Activated T-cell treated with anti-CD3 and anti-CD28 coated beads for 48 hours (primary cell): ENCODE measurements at regions not wholly inside any gene's neighbourhood (a gene's known extent, or its start where the extent isn't known, plus 50 kb on each side); places are given as distances from the start of the nearest gene placed in this dataset.

Source experiments
- DNase-seq: peaks from one replicate; pipeline ENCODE4 v3.0.0-alpha.2; 2020; ENCODE audit warnings: low read depth

DNA sequence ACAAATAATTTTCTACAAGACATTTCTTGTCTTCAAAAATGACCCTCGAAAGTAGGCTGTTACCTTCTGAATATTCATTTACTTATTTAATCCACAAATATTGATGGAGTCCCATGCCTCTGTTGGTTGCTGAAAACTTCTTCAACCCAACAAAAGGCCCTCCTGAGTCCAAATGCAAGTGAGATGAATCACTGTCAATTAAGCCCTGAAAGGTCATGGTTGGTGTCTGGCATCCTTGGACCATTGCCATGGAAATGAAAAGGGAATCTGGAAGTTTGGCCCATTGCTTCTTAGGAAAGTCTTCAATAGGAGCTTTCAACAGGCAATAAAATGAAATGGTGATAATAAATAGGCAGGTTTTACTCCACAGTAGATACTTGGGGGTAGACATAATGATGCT lies 364.7 kb upstream of the DYNLRB2 start:
- no peak for DNase-seq

GRCh38 chr16:80175011-80175410 lies 365.8 kb upstream of the DYNLRB2 start:
- DNase-seq, result no peak

- no peak for DNase-seq
These were observed 366.4 kb upstream of the DYNLRB2 start for GRCh38 chr16:80174416-80174815.

- no peak for DNase-seq
These were observed 369.0 kb upstream of the DYNLRB2 start for GRCh38 chr16:80171746-80172145.

DNA sequence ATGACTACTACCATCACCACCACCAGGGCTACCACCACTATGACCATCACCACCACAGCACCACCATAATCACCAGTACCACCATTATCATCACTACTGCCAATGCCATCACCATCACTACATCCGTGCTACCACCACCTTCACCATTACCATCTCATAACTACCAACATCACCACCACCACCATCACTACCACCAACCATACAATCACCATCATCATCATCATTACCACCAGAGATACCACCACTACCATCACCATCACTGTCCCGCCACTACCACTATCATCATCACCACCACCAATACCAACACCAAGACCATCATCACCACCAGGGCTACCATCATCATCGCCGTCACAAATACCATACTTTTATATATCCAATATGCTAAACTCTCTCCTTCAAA lies 369.6 kb upstream of the DYNLRB2 start:
- no peak for DNase-seq

DNA sequence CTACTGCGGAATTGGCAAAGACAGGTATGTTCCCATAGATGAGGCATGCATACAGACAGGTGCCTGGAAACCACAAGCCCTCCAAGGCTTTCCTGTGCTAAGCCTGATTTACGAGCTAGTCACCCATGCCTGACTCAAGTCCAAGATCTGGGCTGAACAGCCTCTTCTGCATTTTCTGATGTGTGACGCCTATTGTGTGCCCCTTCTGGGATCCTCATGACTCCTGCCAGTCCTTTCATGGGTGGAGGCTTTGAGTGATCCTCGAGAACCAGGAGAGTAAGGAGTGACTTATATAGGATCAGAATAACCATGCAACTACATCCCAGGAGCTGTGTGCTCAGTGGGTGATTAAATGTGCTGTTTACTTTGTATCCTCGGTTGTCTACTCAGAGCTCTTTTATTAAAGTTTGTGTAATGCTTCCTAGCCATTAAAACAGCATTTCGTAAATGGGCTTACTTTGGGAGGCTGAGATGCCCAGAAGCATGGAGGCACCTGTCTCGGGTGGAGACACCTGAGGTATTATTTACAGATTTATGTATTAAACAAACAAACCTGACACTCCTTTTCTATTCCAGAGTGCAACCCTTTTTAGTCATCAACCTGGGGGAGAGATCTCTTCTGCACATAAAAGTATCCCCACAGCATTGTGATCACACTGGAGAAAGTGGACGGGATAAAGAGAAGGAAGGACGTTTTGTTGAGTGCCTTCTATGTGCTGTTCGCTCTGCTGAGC lies 373.0 kb upstream of the DYNLRB2 start:
- DNase-seq, result no peak

DNA sequence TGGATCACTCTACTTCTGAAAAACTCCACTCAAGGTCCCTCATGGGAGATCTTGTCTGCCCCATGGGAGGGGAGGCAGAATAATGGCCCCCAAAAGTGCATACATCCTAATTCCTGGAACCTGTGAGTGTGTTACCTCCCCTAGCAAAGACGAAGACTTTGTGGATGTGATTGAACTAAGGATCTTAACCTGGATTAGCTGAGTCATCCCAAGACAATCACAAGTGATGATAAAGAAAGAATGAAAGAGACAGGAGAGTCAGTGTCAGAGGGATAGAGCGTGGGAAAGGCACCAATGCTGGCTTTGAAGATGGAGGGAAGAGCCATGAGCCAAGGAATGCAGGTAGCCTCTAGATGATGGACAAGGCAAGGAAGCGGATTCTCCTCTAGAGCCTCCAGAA lies 374.7 kb upstream of the DYNLRB2 start:
- no peak for DNase-seq

GRCh38 chr16:80164966-80165550 lies 375.7 kb upstream of the DYNLRB2 start:
- DNase-seq, result no peak

DNA sequence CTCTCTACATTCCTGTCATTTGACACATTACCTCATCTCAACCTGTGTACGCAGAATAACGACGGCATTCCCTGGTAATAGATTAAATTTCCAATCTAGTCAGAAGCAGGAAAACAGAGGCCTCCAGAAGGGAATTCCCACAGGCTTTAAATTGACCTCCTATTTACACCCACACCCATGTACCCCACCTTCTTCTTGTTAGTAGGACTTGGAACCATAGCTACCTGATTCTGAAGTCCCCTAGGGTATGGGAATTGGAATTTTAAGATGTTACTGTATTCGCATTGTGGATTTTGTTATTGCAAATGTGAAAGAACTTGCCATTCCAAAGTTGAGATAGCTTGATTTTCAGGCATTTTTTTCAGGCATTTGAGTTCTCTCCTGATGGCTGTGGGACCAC lies 377.5 kb upstream of the DYNLRB2 start:
- DNase-seq, result no peak

DNA sequence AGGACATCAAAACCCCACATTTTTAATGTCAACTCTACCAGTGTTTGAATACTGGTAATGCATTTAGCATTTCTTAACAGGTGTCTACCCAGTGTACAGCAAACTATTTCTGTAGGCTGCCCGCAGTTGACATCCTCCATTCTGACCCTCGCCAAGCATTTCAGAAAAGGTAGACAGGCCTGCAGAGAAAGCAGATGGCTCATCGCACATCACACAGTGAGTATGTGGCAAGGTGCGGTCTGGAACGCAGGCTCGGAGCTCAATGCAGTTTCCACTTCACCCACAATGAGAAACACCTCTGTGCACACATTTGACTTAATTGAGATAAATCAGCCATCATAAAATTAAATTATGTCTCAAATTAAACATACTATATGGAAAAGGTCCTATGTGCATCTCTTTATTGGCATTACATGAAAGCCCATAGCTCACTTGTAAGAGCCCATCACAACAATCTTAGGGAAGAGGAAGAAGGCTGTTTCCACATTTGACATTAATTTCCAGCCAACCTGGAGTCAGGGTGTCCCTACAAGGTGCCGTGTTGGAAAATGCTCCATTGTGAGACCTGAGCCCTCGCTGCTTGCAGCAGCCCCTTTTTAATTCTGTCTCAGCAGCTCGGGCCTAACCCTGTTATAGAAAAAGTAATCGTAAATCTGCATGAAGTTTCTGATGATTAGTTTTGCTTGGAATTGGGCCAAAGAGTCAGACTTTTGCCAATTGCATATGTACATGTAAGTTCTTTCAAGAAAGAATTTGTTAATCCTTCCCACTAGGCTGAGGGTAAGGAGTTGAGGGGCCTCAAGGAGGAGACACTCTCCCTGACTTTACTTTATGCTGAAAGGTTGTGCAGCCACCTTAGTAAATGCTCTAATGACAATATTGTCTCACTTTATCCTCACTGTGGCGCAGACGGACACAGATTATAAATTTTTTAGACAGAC lies 378.7 kb upstream of the DYNLRB2 start:
- DNase-seq, result no peak

GRCh38 chr16:80158766-80159165 lies 382.0 kb upstream of the DYNLRB2 start:
- DNase-seq, result no peak

DNA sequence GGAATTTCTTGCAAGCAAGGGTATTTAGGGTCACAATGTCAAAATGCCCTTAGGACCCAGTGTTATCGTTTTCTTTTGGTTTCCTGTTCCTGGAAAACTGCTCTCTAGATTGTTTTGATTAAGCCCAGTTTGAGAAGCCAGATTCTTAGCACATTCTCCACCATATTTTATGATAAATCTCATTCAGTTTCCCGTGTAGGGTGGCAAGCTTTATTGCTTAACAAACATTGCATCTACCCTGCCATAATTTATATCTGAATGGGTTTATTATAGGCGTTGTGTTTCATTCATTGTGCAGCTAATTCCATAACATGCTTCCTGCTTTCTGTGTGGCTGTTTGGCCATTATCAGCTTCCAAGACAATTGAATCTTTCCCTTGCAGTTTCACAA lies 389.1 kb upstream of the DYNLRB2 start:
- DNase-seq, result no peak

GRCh38 chr16:80150978-80151721 lies 389.6 kb upstream of the DYNLRB2 start:
- DNase-seq, result no peak

GRCh38 chr16:80148826-80149225 lies 392.0 kb upstream of the DYNLRB2 start:
- no peak for DNase-seq

DNA sequence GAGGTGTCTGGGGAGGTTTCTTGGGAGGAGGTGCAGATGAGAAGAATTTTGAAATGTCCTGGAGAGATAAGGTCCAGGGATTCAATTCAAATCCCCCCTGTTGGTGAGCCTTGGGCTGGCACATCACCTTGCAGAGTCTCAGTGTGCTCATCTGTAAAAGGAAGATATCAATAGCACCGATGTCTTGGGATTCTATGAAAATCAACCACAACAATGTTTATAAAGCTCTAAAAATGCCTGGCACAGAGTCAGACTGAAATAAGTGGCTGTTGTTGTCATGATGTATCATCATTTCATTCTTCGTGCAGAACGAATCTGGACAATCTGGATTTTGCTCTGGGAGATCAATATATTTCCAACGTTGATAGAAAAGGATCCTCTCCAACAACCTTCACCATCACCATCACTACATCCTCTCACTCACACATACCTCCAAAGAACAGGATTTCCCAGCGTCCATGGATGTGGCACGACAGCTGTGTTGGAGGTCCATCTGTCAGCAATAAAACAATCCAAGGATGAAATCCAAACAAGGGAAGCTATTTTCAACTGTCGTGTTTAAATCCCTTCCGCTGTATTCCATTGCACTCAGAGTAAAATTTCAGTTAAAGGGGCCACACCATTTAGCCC lies 393.7 kb upstream of the DYNLRB2 start:
- no peak for DNase-seq

- no peak for DNase-seq
These were observed 396.6 kb upstream of the DYNLRB2 start for GRCh38 chr16:80144191-80144590.

DNA sequence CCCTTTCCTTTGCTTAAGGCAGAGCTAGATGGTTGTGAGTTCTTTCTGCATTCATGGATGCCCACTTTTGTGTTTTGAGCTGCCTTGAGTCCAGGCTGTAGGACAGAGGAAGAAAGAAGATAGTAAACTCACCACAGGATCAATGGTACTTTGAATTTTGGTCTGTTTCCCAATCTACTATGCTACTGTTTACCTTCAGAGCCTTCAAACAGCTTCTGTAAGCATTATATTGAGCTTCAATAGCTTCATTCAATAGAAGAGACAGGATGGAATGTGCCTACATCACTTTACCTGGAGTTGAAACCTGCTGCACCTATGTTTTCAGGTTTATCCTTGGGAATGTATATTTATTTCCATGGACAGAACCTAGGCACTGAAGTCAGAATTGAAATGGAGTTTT lies 397.9 kb upstream of the DYNLRB2 start:
- DNase-seq, result no peak

DNA sequence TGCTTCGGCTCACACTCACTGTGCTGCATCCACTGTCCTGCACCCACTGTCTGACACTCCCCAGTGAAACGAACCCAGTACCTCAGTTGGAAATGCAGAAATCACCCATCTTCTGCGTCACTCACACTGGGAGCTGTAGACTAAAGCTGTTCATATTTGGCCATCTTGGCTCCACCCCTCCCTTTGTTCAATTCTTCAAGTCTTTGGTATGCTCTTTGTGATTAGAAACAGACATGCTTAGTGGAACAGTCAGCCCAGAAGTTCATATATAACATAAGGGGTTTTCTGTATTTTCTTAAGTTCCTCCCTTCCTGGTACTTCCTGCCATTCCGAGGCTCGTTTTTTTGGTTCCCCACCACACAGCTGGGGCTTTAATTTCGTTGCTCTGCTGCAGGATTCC lies 398.5 kb upstream of the DYNLRB2 start:
- no peak for DNase-seq

DNA sequence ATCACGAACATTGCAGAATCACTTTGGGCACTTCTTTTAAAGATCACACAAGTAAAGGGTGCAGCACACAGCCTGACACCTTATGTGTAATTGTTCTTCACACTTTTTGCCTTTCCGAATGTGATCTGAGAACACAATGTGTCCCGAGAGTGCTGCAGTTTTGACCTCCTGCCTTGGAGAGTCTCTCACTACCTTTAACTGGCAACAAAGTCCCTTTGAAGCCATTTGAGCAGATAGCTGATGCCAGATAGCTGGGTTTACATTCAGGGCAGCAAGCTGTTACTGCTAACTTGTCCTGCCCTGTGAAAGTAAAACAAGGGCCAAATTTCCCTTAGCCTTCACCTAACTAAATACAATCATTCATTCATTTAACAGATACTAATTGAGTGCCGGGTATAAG lies 411.0 kb upstream of the DYNLRB2 start:
- no peak for DNase-seq

GRCh38 chr16:80125677-80126076 lies 415.1 kb upstream of the DYNLRB2 start:
- DNase-seq, result no peak

DNA sequence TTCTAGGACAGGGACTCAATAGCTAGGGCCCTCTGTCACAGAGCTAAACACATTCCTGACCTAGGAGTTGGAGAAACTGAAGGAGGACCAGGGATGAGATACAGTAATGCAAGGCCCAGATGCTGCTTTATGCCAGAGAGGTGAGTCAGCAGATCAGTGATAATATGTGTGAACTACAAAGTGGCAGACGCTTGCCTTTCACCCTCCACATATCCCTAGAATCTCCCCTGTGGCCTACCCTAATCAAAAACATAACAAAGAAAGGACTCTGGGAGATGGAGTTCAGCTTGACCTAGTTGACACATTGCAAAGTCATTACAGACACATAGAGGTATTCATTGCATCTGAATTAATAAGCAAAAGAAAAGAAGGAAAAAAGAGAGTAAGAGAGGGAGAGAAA lies 417.6 kb upstream of the DYNLRB2 start:
- no peak for DNase-seq

DNA sequence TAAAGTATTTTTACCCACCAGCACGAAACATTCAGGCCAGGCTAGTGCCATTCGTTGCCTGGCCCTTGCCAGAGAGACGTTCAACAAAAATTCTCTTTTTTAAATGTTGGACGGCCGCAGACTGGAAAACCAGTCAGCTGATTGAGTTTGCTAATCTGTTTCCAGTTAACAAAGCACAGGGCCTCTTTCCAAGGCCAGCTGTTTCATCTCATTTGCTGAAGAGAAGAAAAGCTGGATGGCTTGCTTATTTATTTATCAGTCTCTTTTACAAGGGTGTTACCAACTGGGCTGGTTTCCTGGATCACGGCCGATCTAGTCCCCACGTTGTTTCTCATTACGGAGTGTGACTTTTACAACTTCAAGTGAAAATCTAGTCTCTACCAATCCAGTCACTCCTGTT lies 418.7 kb upstream of the DYNLRB2 start:
- DNase-seq, result no peak
